GM10266 (cell line): ENCODE measurements at regions not wholly inside any gene's neighbourhood (a gene's known extent, or its start where the extent isn't known, plus 50 kb on each side); places are given as distances from the start of the nearest gene placed in this dataset.
"Not testable (repeated sequence)": the region's sequence is repeated elsewhere in the genome, so short reads cannot be mapped to it uniquely, and the experiment has no call there.

Experiments
- DNase-seq: peaks from one replicate; pipeline ENCODE4 v3.0.0; 2012; ENCODE audit errors: extremely low spot score
- CTCF ChIP-seq: IDR thresholded peaks from 2 replicates; pipeline ENCODE4 v1.5.1; 2012; ENCODE audit warnings: mild to moderate bottlenecking, low read depth; ENCODE audit not compliant: control insufficient read depth, insufficient read depth; ENCODE audit errors: missing control alignments

- no peak for DNase-seq
- TF ChIP-seq CTCF: no peak
Measured at GRCh38 chr3:21220944-21221343, 530.1 kb downstream of the ZNF385D start.

GRCh38 chr3:21216598-21216997 is 534.4 kb downstream of the ZNF385D start:
- no peak for DNase-seq
- TF ChIP-seq CTCF: no peak

GRCh38 chr3:21204122-21204521 is 546.9 kb downstream of the ZNF385D start:
- DNase-seq: not testable (repeated sequence)

- DNase-seq: no peak
- TF ChIP-seq CTCF: no peak
Measured at GRCh38 chr3:21195203-21195602, 555.8 kb downstream of the ZNF385D start.

- not testable (repeated sequence) for DNase-seq
Measured at GRCh38 chr3:21194036-21194435, 557.0 kb downstream of the ZNF385D start.

- DNase-seq: no peak
- no peak for TF ChIP-seq CTCF
Measured at GRCh38 chr3:21188459-21188858, 562.6 kb downstream of the ZNF385D start.

GRCh38 chr3:21185816-21186314 is 565.1 kb downstream of the ZNF385D start:
- no peak for TF ChIP-seq CTCF
- no peak for DNase-seq

- DNase-seq: no peak
Measured at GRCh38 chr3:21174461-21174860, 576.5 kb downstream of the ZNF385D start.

More at GRCh38 chr3:21174461-21174860, 576.5 kb downstream of the ZNF385D start:
- TF ChIP-seq CTCF: no peak
